Renal pelvis (tissue), 1 donor: ENCODE measurements at regions not wholly inside any gene's neighbourhood (a gene's known extent, or its start where the extent isn't known, plus 50 kb on each side); places are given as distances from the start of the nearest gene placed in this dataset.
"Not testable (repeated sequence)": the region's sequence is repeated elsewhere in the genome, so short reads cannot be mapped to it uniquely, and the experiment has no call there.

Experiments
- DNase-seq: peaks from one replicate; pipeline ENCODE4 v3.0.0-alpha.2; 2013

GRCh38 chr18:9017167-9017904, 85.2 kb upstream of the NDUFV2 start:
- DNase-seq, result no peak

GRCh38 chr18:9017905-9018227, 84.6 kb upstream of the NDUFV2 start:
- no peak for DNase-seq

GRCh38 chr18:9019135-9019534, 83.4 kb upstream of the NDUFV2 start:
- DNase-seq, result no peak

- no peak for DNase-seq
These were observed 82.3 kb upstream of the NDUFV2 start for GRCh38 chr18:9020221-9020620.

- no peak for DNase-seq
These were observed 81.0 kb upstream of the NDUFV2 start for GRCh38 chr18:9021458-9021857.

- no peak for DNase-seq
These were observed 79.9 kb upstream of the NDUFV2 start for GRCh38 chr18:9022397-9023155.

GRCh38 chr18:9024031-9024646, 78.4 kb upstream of the NDUFV2 start:
- DNase-seq, result not testable (repeated sequence)

- DNase-seq, result no peak
These were observed 77.2 kb upstream of the NDUFV2 start for GRCh38 chr18:9025091-9025838.

- no peak for DNase-seq
These were observed 73.4 kb upstream of the NDUFV2 start for GRCh38 chr18:9029131-9029530.

GRCh38 chr18:9032519-9032918, 70.0 kb upstream of the NDUFV2 start:
- DNase-seq, result no peak

- DNase-seq, result no peak
These were observed 64.1 kb upstream of the NDUFV2 start for GRCh38 chr18:9038277-9038871.

GRCh38 chr18:9039441-9040071, 62.9 kb upstream of the NDUFV2 start:
- no peak for DNase-seq

GRCh38 chr18:9042766-9043481, 59.6 kb upstream of the NDUFV2 start:
- no peak for DNase-seq

- DNase-seq, result no peak
These were observed 58.9 kb upstream of the NDUFV2 start for GRCh38 chr18:9043581-9043980.

- no peak for DNase-seq
These were observed 54.8 kb upstream of the NDUFV2 start for GRCh38 chr18:9047715-9048114.

- DNase-seq, result no peak
These were observed 54.3 kb upstream of the NDUFV2 start for GRCh38 chr18:9048236-9048635.

GRCh38 chr18:9048808-9049494, 53.5 kb upstream of the NDUFV2 start:
- DNase-seq, result no peak

GRCh38 chr18:9049495-9049809, 53.0 kb upstream of the NDUFV2 start:
- no peak for DNase-seq

- not testable (repeated sequence) for DNase-seq
These were observed 51.7 kb upstream of the NDUFV2 start for GRCh38 chr18:9050628-9051284.
